ENCODE measurements at regions not wholly inside any gene's neighbourhood (a gene's known extent, or its start where the extent isn't known, plus 50 kb on each side); places are given as distances from the start of the nearest gene placed in this dataset.
"Not testable (repeated sequence)": the region's sequence is repeated elsewhere in the genome, so short reads cannot be mapped to it uniquely, and the experiment has no call there.

GRCh38 chr1:9440763-9441194 lies 98.5 kb upstream of the SLC25A33 start:
- DNase-seq (ENCODE audit: low read depth in 4 of 4, low spot score in 3 of 4): no peak

DNA sequence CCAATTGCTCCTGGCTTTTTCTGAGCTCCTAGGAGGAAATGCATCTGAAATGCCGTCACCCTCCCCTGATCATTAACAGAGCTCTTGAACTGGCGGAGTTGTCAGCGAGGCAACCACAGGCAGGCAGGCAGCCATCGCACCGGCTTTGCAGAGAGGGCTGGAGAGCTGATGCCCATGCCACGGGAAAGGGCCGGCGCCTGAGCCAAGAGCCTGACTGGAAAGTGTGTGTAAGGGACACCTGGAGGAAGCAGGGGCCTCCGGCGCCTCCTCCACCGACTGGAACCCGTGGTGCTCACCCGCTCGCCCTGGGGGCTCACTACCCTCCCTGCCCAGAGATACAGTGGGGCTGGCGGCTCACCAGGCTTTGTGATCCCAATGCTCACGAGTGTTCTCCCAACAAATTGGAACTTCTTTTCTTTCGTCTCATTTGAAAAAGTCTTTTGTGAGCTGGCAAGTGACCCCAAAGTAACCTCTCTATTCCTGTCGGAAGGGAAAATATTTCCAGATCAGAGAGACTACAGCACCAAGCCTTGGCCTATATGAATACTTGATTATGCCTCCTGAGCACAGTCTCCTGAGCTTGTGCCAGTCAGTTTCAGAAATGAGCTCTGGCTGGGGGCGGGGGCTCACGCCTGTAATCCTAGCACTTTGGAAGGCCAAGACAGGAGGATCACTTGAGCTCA lies 97.7 kb upstream of the SLC25A33 start:
- DNase-seq (ENCODE audit: low read depth in 4 of 4, low spot score in 3 of 4): no peak

DNA sequence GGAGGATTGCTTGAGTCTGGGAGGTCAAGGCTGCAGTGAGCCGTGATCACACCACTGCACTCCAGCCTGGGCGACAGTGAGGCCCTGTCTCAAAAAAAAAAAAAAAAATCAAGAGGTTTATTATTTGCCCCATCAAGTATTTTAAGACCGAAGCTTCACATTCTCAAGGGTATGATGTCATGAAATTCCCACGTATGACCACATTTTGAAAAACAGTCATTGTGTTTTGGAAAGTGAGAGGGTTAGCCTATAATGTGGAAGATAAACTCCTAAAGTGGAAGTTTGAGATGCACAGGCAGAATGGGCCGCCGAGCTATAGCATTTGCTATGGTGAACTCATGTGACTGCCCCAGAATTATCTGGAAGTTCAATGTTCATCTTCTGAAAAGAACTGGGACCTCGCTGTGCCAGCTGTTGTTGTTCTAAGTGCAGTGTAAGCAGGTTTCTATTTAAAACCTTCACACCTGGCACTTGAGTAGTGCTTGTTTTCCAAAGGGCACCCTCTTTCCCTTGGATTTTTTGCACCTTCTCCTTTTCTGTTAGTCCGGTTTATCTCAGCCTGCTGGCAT lies 96.9 kb upstream of the SLC25A33 start:
- no peak for DNase-seq (ENCODE audit: low read depth in 4 of 4, low spot score in 3 of 4)

DNA sequence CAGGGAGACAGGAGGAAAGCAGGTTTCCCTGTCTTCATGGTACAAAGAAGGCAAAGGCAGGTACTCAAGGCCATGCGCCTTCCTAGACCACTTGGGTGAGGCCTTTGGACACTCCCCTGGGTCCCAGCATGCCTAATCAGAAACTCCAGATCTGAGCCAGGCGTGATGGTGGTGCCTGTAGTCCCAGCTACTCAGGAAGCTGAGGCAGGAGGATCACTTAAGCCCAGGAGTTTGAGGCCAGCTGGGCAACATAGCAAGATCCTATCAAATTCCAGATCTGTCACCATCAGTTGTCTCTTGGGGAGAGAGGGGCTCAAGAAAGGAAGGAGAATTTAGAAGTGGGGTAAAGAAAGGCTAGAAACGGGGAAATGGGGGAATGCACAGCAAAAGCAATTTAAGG lies 96.3 kb upstream of the SLC25A33 start:
- DNase-seq (ENCODE audit: low read depth in 4 of 4, low spot score in 3 of 4): no peak

DNA sequence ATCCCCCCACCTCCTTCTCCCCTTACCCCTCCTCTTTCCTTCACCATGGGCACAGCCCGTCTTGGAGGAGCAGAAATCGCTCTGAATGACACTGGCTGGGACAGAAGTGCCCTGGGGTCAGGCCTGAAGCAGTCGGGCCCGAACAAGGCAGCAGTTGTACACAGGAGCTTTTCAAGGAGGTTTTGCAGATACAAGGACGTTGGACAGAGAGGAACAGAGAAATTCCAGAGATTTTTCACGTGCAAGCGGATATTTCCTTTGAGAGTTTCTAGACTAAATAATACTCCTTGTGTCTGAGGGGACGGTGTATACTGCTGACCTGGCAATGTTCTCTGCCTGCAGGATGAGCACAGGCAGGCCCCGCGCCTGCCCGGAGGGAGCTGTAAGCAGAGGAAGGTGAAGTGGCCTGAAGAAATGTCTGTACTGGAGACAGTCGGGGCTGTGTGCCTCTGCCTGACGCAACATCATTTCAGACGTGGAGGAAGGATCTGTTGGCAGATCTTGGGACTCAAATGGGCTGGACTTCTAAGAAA lies 95.3 kb upstream of the SLC25A33 start:
- no peak for DNase-seq (ENCODE audit: low read depth in 4 of 4, low spot score in 3 of 4)

- DNase-seq (ENCODE audit: low read depth in 4 of 4, low spot score in 3 of 4): no peak
These were observed 94.7 kb upstream of the SLC25A33 start for GRCh38 chr1:9444532-9444931.

GRCh38 chr1:9445081-9445480 lies 94.2 kb upstream of the SLC25A33 start:
- not testable (repeated sequence) for DNase-seq (ENCODE audit: low read depth in 4 of 4, low spot score in 3 of 4)

- no peak for DNase-seq (ENCODE audit: low read depth in 4 of 4, low spot score in 3 of 4)
These were observed 91.9 kb upstream of the SLC25A33 start for GRCh38 chr1:9447215-9447960.

GRCh38 chr1:9448132-9449109 lies 90.8 kb upstream of the SLC25A33 start:
- DNase-seq (ENCODE audit: low read depth in 4 of 4, low spot score in 3 of 4): no peak

GRCh38 chr1:9449110-9449627 lies 90.1 kb upstream of the SLC25A33 start:
- DNase-seq (ENCODE audit: low read depth in 4 of 4, low spot score in 3 of 4): no peak

GRCh38 chr1:9449976-9450696 lies 89.1 kb upstream of the SLC25A33 start:
- DNase-seq (ENCODE audit: low read depth in 4 of 4, low spot score in 3 of 4): no peak

DNA sequence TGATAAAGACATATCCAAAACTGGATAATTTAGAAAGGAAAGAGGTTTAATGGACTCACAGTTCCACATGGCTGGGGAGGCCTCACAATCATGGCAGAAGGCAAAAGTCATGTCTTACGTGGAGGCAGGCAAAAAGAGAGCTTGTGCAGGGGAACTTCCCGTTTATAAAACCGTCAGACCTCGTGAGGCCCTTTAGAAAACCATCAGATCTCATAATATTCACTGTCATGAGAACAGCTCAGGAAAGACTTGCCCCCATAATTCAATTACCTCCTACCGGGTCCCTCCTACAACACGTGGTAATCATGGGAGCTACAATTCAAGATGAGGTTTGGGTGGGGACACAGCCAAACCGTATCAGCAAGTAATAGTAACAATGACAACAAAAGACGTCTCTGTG lies 88.2 kb upstream of the SLC25A33 start:
- DNase-seq (ENCODE audit: low read depth in 4 of 4, low spot score in 3 of 4): no peak

DNA sequence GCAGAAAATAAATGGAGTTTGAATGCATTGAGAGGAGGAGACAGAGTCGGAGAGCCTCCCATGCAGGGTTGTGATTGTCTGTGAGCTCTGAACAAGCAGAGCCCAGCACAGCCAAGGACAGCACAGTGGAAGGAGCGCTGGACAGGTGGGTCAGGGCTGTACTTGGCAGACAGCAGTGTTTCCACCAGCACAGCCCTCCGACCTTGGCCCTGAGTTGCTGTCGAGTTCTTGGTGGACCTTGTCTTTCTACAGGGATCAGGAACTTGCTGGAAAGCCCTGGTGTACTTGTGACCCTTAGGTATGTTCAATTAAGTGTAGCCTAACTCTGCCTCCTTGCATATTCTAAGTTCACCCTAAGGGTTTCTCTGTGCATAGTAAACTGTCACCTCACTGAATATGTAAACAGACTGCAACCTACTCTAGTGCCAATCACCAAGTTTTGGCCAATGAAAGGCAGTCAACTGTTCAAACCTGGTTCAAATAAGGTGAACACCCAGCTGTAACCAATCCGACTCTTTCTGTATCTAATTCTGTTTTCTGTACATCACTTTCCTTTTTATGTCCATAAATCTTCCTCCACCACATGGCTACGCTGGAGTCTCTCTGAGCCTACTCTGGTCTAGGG lies 86.6 kb upstream of the SLC25A33 start:
- no peak for DNase-seq (ENCODE audit: low read depth in 4 of 4, low spot score in 3 of 4)

DNA sequence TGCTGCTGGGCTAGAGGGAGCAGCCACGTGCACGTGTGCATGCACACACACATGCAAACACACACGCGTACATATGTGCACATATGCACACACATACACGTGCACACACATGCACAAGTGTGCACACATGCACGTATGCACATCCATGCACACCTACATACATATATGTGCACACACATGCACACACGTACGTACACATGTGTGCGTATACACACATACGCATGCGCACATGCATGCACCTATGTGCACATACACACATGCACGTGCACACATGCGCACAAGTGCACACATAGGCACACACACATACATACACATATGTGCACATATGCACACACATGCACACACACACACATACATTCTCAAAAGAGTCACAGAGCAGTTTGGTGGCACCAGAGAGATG lies 85.9 kb upstream of the SLC25A33 start:
- no peak for DNase-seq (ENCODE audit: low read depth in 4 of 4, low spot score in 3 of 4)

DNA sequence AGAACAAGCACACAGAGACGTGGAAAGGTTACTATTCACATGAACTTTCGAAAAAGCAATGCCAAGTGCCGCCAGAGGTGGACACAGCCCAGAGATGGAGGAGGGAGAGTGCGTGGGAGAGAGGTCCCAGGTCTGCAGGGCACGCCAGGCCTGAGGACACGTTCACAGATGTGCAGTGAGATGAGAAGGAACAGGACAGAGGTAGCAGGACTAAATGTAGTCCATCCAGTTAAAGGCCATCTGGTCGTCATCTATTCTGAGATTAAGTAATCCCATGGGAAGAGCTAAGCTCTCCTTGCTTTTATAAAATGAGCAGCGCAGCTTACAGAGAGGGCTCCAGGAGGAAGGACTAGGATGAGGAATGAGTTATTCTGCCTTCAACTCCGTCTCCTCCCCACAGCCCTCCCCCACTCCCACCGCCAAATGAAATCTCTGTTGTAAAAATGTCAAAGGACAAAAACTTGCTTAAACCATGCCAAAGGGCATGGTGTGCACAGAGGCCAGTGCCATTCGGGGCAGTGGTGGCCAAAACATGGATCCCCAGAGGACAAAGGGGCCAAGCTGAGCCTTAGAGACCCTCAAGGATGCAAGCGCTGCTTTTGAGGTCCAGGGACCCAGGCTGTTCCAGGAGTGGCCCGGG lies 85.4 kb upstream of the SLC25A33 start:
- no peak for DNase-seq (ENCODE audit: low read depth in 4 of 4, low spot score in 3 of 4)

GRCh38 chr1:9454494-9455066 lies 84.7 kb upstream of the SLC25A33 start:
- DNase-seq (ENCODE audit: low read depth in 4 of 4, low spot score in 3 of 4): no peak

- peak in 2 of 4 donors; percentile 59 to 63 for DNase-seq (ENCODE audit: low read depth in 4 of 4, low spot score in 3 of 4)
These were observed 83.6 kb upstream of the SLC25A33 start for GRCh38 chr1:9455487-9456234.

- no peak for DNase-seq (ENCODE audit: low read depth in 4 of 4, low spot score in 3 of 4)
These were observed 82.4 kb upstream of the SLC25A33 start for GRCh38 chr1:9456833-9457232.
